ENCODE measurements at regions not wholly inside any gene's neighbourhood (a gene's known extent, or its start where the extent isn't known, plus 50 kb on each side); places are given as distances from the start of the nearest gene placed in this dataset.
A peak's percentile ranks its signal among the peaks of the same experiment; 100 is the strongest.

GRCh38 chr18:55144193-55144930, 185.1 kb upstream of the CCDC68 start:
- no peak overlapping the region for H3K27ac ChIP-seq (ENCODE audit: low read depth, low read length)
- H3K79me2 ChIP-seq (ENCODE audit: insufficient read depth, low read length): no peaks in the 10 kb centered on the region
- no peaks in the 10 kb centered on the region for H3K36me3 ChIP-seq (ENCODE audit: insufficient read depth, low read length)
- H3K4me2 ChIP-seq (ENCODE audit: low read length): no peak overlapping the region
- no peak for FAIRE-seq
- no peak overlapping the region for H3K4me3 ChIP-seq (ENCODE audit: insufficient read depth, low read depth, low read length)
- no peaks in the 10 kb centered on the region for H3K27me3 ChIP-seq (ENCODE audit: insufficient read depth, low read length)
- Mint-ChIP-seq H3K36me3 (ENCODE audit: low read depth, unreplicated experiment) (no peaks in the 10 kb centered on the region), H3K27ac (ENCODE audit: unreplicated experiment) (peak overlapping the region; percentile 41), H3K4me3 (ENCODE audit: unreplicated experiment) (no peak overlapping the region), H3K4me1 (ENCODE audit: low read depth, unreplicated experiment) (peaks cover 25% of the 10 kb centered on the region), H3K9me3 (ENCODE audit: unreplicated experiment) (peaks cover 6% of the 10 kb centered on the region), H3K27me3 (ENCODE audit: low read depth, unreplicated experiment) (peaks cover 3% of the 10 kb centered on the region)
- H2AFZ ChIP-seq (ENCODE audit: low read depth, low read length): no peak overlapping the region
- no peak for DNase-seq (ENCODE audit: low read depth)
- no peaks in the 10 kb centered on the region for H4K20me1 ChIP-seq (ENCODE audit: insufficient read depth, low read length)
- H3K9me3 ChIP-seq (ENCODE audit: insufficient read depth, low read depth, low read length): no peaks in the 10 kb centered on the region
- H3K4me1 ChIP-seq (ENCODE audit: insufficient read depth, low read length): peaks cover 26% of the 10 kb centered on the region
- TF ChIP-seq CTCF (IDR thresholded peaks at IDR 0.05; ENCODE audit: insufficient read depth, low read depth, low read length): no peak
- no peak for TF ChIP-seq EZH2 (IDR thresholded peaks at IDR 0.05; ENCODE audit: insufficient read depth, low read length)
- H3K9ac ChIP-seq (ENCODE audit: low read length): no peak overlapping the region

GRCh38 chr18:55142410-55142809, 183.1 kb upstream of the CCDC68 start:
- no peaks in the 10 kb centered on the region for H3K27me3 Mint-ChIP-seq (ENCODE audit: low read depth, unreplicated experiment)
- H3K4me3 ChIP-seq (ENCODE audit: insufficient read depth, low read depth, low read length): no peak overlapping the region
- no peak for TF ChIP-seq CTCF (IDR thresholded peaks at IDR 0.05; ENCODE audit: insufficient read depth, low read depth, low read length)
- TF ChIP-seq EZH2 (IDR thresholded peaks at IDR 0.05; ENCODE audit: insufficient read depth, low read length): no peak
- no peaks in the 10 kb centered on the region for H3K79me2 ChIP-seq (ENCODE audit: insufficient read depth, low read length)
- H3K27ac ChIP-seq (ENCODE audit: low read depth, low read length): no peak overlapping the region
- no peaks in the 10 kb centered on the region for H3K36me3 Mint-ChIP-seq (ENCODE audit: low read depth, unreplicated experiment)
- DNase-seq (ENCODE audit: low read depth) (no peak), FAIRE-seq (no peak)
- no peak overlapping the region for H2AFZ ChIP-seq (ENCODE audit: low read depth, low read length)
- no peak overlapping the region for H3K4me3 Mint-ChIP-seq (ENCODE audit: unreplicated experiment)
- no peak overlapping the region for H3K9ac ChIP-seq (ENCODE audit: low read length)
- no peaks in the 10 kb centered on the region for H3K9me3 ChIP-seq (ENCODE audit: insufficient read depth, low read depth, low read length)
- H3K27me3 ChIP-seq (ENCODE audit: insufficient read depth, low read length): no peaks in the 10 kb centered on the region
- H3K4me1 ChIP-seq (ENCODE audit: insufficient read depth, low read length): peaks cover 32% of the 10 kb centered on the region
- H3K36me3 ChIP-seq (ENCODE audit: insufficient read depth, low read length): no peaks in the 10 kb centered on the region
- H4K20me1 ChIP-seq (ENCODE audit: insufficient read depth, low read length): no peaks in the 10 kb centered on the region
- peaks cover 6% of the 10 kb centered on the region for H3K9me3 Mint-ChIP-seq (ENCODE audit: unreplicated experiment)
- H3K27ac Mint-ChIP-seq (ENCODE audit: unreplicated experiment): peak overlapping the region; percentile 75
- peaks cover 38% of the 10 kb centered on the region for H3K4me1 Mint-ChIP-seq (ENCODE audit: low read depth, unreplicated experiment)
- H3K4me2 ChIP-seq (ENCODE audit: low read length): no peak overlapping the region

GRCh38 chr18:55141318-55141717, 182.1 kb upstream of the CCDC68 start:
- H4K20me1 ChIP-seq (ENCODE audit: insufficient read depth, low read length): no peaks in the 10 kb centered on the region
- FAIRE-seq (no peak), DNase-seq (ENCODE audit: low read depth) (peak; percentile 96)
- no peak overlapping the region for H3K4me3 ChIP-seq (ENCODE audit: insufficient read depth, low read depth, low read length)
- Mint-ChIP-seq H3K9me3 (ENCODE audit: unreplicated experiment) (peaks cover 6% of the 10 kb centered on the region), H3K4me1 (ENCODE audit: low read depth, unreplicated experiment) (peaks cover 49% of the 10 kb centered on the region), H3K27me3 (ENCODE audit: low read depth, unreplicated experiment) (no peaks in the 10 kb centered on the region), H3K27ac (ENCODE audit: unreplicated experiment) (peak overlapping the region; percentile 72), H3K4me3 (ENCODE audit: unreplicated experiment) (no peak overlapping the region), H3K36me3 (ENCODE audit: low read depth, unreplicated experiment) (no peaks in the 10 kb centered on the region)
- H3K79me2 ChIP-seq (ENCODE audit: insufficient read depth, low read length): no peaks in the 10 kb centered on the region
- TF ChIP-seq CTCF (IDR thresholded peaks at IDR 0.05; ENCODE audit: insufficient read depth, low read depth, low read length): no peak
- TF ChIP-seq EZH2 (IDR thresholded peaks at IDR 0.05; ENCODE audit: insufficient read depth, low read length): no peak
- H3K9me3 ChIP-seq (ENCODE audit: insufficient read depth, low read depth, low read length): no peaks in the 10 kb centered on the region
- H3K36me3 ChIP-seq (ENCODE audit: insufficient read depth, low read length): no peaks in the 10 kb centered on the region
- peak overlapping the region; percentile 52 for H3K27ac ChIP-seq (ENCODE audit: low read depth, low read length)
- no peak overlapping the region for H3K9ac ChIP-seq (ENCODE audit: low read length)
- peak overlapping the region; percentile 49 for H3K4me2 ChIP-seq (ENCODE audit: low read length)
- no peak overlapping the region for H2AFZ ChIP-seq (ENCODE audit: low read depth, low read length)
- no peaks in the 10 kb centered on the region for H3K27me3 ChIP-seq (ENCODE audit: insufficient read depth, low read length)
- peaks cover 40% of the 10 kb centered on the region for H3K4me1 ChIP-seq (ENCODE audit: insufficient read depth, low read length)

All from astrocyte (in vitro differentiated cells and primary cell).